ENCODE measurements at regions not wholly inside any gene's neighbourhood (a gene's known extent, or its start where the extent isn't known, plus 50 kb on each side); places are given as distances from the start of the nearest gene placed in this dataset.

DNA sequence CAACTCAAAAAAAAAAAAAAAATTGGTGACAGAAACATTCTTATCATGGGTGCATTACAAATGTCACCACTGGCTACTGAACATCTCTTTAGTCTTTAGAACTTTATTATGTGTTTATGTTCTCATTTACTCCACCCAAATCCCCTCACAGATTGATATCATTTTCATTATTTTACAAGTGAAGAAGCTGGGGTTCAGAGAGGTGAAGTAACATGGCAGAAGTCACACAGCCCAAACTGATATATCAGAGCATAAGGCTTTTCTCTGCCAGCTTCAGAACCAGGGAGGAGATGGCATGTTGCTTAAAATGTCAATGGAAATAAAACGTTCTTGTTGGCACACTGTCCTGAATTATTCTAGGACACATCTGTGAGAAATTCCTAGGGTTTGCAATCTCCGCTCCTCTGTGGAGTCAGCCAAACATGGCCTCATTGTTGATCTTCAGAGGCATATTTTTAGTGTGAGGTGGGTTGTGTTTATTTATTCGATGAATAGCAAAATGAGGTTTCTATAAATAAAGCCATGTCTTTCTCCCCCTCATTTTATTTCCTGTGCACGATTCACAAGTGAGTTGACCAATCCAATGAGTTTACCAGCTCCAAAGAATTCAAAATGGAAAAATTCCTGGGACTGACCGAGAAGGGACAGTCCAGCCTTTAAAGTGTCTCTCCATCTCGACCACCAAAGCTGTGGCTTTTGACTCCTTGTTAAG is 72.9 kb upstream of the ANO1 start:
- no peak for DNase-seq

DNA sequence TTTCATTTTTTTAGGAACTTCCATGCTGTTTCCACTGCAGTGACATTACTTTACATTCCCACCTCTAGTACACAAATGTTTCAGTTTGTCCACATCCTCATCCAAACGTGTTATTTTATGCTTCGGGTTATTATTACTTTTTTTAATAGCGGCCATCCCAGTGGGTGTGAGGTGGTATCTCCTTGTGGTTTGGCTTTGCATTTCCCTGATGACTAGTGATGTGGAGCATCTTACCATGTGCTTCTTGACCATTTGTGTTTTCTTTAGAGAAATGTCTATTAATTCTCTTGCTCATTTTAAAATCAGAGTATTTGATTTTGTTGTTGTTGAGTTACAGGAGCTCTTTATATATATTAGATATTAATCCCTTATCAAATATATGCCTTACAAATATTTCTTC is 70.3 kb upstream of the ANO1 start:
- no peak for DNase-seq

DNA sequence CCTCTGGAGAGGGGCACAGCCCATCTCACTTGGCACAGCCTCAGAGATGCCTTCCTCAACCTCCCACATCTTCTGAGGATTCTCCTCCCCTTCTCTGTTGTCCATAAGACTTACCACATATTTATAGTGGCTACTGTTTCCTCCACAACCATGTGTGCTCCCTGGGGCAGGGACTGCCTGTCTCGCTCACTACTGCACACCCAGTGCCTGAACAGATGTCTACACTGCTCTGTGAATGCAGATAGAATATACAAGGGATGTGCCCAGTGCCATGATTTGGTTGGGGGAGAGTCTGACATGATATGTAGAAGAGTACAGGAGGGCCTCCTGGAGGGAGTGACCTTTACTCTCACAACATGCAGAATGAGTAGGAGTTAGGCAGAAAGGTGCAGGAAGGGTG is 67.3 kb upstream of the ANO1 start:
- no peak for DNase-seq

GRCh38 chr11:70012134-70012733 is 65.9 kb upstream of the ANO1 start:
- no peak for DNase-seq

DNA sequence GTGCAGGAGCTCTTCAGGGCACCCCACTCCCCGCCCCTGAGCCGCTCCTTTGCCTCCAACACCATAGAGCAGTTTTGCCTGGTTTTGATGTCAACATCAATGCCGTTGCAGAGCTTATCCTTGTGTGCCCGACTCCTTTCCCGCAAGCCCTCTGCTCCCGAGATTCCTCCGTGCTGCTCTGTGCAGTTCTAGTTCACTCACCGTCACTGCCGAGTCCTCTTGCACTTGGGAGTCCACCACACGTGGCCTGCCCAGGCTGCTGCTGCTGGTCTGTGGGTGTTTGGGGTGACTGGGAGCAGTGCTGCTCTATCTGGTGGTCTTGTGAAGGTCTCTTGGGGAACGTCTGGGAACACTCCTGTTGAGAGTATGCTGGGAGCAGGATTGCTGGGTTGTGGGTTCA is 63.8 kb upstream of the ANO1 start:
- DNase-seq = no peak

DNA sequence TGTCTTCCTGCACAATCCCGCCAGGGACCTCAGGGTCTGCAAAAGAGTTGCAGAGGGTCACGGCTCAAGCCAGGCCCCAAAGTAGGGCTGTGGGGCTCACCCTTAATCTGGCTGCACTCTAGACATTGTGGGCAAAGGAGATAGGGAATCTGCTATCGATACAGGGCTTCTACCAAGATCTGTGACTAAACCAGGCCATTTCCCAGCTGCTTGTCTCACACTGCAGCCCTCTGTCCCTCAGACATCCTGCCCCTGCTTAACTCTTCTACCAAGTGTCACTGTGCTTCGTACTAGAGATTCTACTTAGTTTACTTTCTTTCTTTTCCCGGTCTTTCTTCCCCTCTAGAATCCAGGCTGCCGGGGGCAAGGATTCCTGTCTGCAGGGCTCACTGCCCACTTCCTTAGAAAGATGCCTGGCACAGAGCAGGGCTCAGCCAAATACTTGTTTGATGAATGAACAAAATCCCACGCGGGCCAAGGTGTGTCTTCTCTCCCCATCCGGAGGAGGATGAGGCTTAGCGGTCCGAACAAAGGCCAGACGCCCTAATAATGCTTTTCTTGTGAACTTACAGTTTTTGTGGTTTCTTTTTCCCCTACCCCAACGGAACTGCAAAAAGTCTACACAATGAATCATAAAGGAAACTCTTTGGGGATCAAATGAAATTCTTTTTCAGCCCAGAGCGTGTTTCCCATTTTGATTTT is 61.3 kb upstream of the ANO1 start:
- DNase-seq = no peak

DNA sequence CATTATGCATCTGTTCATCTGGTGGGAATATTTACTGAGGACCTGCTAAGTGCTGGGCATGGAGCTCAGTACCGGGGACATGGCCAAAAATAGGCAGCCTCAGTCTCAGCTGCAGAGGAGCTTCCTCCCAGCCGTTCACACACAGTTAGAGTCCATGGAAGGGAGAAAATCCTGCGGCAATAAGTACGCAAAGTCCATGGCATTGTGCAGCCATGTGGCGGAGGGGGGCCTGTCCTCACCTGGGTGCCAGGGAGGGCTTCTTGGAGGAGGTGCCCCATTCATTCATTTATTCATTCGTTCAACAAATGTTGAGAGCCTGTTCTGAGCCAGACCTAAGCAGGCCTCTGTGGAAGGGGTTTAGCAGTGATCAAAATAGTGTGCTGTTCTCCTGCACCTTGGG is 59.3 kb upstream of the ANO1 start:
- no peak for DNase-seq

GRCh38 chr11:70019576-70020011 is 58.5 kb upstream of the ANO1 start:
- no peak for DNase-seq

DNA sequence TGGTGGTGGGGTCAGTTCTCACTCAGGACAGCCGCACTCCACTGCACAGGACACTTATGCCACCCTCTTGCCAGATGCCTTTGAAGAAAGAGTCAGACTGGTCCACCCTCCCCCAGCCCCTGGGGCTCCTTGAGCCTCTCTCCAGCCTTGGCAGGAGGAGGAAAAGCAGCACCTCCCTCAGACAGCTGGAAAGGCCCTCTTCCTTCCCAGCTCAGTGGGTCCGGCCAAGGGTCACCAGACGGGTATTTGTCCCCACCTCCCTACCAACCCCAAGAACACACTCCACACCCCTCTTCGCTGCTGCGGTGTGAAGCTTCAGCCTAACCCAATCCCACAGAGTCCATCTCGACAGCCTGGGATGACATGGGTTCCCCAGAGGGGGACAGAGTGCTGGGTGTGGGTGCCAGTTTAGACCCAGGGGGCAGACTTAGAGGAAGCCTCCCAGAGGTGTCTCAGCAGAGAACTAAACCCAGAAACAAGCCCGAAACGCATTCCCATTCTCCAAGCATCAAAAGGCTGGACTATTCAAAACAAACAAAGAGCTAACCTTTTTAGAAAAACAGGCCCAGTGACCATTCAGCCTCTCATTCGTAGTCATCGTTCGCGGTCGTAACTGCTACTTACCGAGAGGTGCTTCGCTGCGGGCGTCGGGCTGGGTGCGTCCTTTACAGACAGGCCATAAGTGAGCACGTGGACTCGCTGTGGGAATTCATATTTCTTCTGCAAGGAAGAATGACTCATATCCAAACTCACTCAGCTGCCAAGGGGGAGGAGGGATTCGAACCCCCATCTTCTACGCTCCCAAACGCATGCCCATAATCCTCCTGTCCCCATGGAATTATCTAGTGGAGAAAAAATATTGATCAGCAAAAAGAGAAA is 57.5 kb upstream of the ANO1 start:
- DNase-seq = no peak

- no peak for DNase-seq
Measured at GRCh38 chr11:70021586-70021985, 56.5 kb upstream of the ANO1 start.

DNA sequence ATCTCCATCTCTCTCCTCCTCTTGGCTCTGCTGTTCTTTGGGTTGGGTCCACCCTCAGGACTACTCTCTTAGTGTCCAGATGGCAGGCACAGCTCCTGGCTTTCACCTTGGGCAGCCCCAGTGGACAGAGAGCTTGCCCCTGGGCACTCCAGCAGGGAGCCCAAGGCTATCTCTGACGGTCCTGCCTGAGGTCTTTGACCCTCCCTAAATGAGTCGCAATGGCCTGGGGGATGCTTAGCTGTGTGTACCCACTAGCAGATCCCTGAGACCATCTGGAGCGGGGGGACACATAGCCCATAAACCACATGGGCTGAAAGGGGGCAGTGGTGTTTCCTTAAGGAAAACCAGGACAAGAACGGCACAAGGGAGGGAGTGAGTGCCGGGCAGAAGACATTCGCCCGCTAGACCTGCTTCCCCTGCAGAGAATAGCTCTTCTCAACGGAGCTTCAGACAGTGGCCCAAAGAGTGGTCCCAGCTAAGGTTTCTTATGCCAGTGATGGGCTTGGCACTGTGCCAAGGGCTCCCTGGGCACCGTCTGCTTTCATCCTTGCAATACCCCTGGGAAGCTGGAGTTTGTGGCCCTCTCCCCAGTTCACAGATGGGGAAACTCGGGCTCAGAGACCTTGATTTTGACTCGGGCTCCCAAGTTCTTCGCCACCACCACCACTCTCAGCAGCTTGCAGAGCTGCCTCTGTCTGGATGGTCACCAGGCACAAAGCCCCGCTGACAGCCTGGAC is 53.9 kb upstream of the ANO1 start:
- no peak for DNase-seq

DNA sequence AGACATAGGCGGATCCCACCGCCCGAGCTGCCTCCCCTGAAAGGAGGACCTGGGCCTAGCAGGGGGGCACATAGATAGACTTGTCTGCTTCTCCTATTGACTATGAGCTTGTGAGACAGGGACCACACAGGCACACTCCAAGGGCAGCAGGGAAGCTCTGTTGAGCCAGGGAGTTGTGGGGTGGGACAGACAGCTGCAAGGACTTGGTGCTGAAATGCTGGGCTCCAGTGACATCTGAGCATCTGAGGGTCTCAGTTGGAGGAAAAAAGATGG is 53.4 kb upstream of the ANO1 start:
- no peak for DNase-seq

DNA sequence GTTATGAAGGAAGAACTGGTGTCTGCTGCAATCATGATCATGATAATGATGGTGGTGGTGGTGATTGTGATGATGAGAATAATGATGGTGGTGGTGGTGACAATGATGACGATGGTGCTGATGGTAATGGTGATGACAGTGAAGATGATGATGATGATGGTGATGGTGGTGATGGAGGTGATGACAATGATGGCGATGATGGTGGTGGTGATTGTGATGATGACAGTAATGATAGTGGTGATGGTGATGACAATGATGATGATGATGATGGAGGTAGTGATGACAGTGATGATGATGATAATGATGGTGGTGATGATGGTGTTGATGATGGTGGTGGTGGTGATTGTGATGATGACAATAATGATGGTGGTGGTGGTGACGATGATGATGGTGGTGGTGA is 52.8 kb upstream of the ANO1 start:
- no peak for DNase-seq

- no peak for DNase-seq
Measured at GRCh38 chr11:70026012-70026411, 52.1 kb upstream of the ANO1 start.

GRCh38 chr11:70026726-70027125 is 51.4 kb upstream of the ANO1 start:
- DNase-seq = no peak

- no peak for DNase-seq
Measured at GRCh38 chr11:70027451-70027850, 50.7 kb upstream of the ANO1 start.

DNA sequence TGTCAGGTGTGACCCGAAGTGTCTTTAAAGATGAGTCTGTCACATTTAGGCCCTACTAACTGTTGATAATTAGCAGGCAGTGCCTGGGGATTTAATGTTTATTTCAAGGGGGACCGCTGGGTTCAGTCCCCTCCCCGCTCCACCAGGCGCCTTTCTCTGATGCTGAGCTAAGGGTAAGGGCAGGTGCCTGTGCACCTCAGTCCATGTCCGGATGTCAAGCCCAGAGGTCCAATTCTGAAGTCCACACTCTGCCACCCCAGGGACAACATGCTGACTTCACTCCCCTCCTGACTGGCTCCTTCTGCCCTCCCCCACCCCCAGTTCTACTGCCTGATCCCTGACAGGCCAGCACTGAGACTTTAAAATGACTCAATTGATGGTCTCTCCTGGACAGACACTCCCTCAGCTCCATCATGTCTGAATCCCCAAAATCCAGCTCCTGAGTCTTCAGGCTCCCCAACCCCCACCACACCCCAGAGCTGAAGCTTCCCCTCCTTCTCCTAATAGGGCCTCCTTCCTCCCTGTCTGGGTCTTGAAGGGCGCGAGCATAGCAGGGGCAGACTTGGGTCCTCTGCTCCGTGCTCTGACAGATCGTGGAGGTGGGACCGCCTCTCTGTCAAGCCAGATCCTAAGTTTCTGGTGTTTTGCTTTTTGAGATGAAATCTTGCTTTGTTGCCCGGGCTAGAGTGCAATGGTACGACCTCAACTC is 49.8 kb upstream of the ANO1 start:
- DNase-seq = no peak
